ENCODE measurements at regions not wholly inside any gene's neighbourhood (a gene's known extent, or its start where the extent isn't known, plus 50 kb on each side); places are given as distances from the start of the nearest gene placed in this dataset.

GRCh38 chr5:101176605-101177004 is 273.5 kb upstream of the ST8SIA4 start:
- no peak for TF ChIP-seq CTCF (IDR thresholded peaks at IDR 0.05; ENCODE audit: extremely low read depth, insufficient read depth, missing control alignments)
- no peak for DNase-seq (ENCODE audit: low spot score)
- in situ Hi-C loops (cut with MboI; ENCODE audit: low pct_unique_long_range_greater_than_20kb, low sequenced_read_pairs, unreplicated experiment): no loop called here

DNA sequence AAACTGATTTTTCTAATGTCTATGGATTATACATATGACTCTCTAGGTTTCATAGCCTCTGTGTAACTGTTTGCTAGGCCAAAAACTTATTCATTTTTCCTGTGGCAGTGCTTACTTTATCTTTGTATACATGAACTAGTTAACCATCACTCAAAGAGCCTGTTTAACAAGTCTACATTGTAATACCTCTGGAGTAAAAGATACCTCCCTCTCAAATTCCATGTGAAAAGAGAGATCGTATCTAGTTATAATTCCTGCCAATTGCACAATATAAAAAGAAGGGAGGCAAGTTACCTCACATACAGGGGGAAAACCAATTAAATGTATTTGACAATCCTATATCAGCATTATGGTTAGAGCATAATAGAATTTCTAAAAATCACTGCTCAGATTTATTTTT is 271.9 kb upstream of the ST8SIA4 start:
- no peak for TF ChIP-seq CTCF (IDR thresholded peaks at IDR 0.05; ENCODE audit: extremely low read depth, insufficient read depth, missing control alignments)
- no peak for DNase-seq (ENCODE audit: low spot score)
- in situ Hi-C loops (cut with MboI; ENCODE audit: low pct_unique_long_range_greater_than_20kb, low sequenced_read_pairs, unreplicated experiment): no loop called here

DNA sequence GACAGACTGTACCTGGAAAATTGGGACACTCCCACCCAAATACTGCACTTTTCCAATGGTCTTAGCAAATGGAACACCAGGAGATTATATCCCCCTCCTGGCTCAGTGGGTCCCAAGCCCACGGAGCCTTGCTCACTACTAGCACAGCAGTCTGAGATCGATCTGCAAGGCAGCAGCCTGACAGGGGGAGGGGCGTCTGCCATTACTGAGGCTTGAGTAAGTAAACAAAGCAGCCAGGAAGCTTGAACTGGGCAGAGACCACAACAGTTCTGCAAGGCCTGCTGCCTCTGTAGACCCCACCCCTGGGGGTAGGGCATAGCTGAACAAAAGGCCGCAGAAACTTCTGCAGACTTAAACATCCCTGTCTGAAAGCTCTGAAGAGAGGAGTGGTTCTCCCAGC is 260.0 kb upstream of the ST8SIA4 start:
- in situ Hi-C loops (cut with MboI; ENCODE audit: low pct_unique_long_range_greater_than_20kb, low sequenced_read_pairs, unreplicated experiment): no loop called here
- TF ChIP-seq CTCF (IDR thresholded peaks at IDR 0.05; ENCODE audit: extremely low read depth, insufficient read depth, missing control alignments): no peak
- no peak for DNase-seq (ENCODE audit: low spot score)

DNA sequence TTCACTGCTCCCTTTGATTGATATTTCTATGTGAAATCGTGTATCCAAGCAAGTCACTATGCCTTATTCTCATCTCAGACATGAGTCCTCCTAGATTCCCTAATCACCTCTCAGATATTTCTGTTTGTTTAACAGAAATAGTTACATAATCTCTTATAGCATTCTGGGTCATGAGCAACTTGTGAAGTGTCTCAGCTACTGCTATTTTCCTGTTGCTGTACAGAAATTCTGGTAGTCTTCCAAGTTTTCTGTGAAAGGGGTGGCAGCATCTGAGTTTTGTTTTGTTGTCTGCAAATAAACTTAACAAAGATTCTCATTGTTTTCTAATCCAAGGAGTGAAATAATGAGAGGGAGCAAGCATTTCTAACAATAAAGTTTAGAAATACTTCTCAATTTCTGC is 256.9 kb upstream of the ST8SIA4 start:
- in situ Hi-C loops (cut with MboI; ENCODE audit: low pct_unique_long_range_greater_than_20kb, low sequenced_read_pairs, unreplicated experiment): no loop called here
- TF ChIP-seq CTCF (IDR thresholded peaks at IDR 0.05; ENCODE audit: extremely low read depth, insufficient read depth, missing control alignments): no peak
- no peak for DNase-seq (ENCODE audit: low spot score)

DNA sequence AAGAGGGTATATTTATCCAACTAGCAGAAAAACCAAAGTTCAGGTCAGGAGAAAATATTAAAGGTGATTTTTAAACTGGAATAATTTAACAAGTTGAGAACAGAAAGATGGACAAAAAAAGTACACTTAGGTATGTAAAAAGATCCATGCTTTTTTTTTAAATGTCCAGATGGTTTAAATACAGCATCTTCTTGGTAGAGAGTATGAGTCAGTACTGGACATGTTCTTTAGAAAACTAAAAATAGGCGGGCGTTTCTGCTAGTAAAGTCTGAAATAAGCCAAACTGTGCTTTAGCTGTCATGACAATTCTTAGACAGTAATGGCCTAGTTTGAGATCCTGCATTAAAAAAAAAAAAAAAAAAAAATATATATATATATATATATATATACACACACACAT is 255.9 kb upstream of the ST8SIA4 start:
- in situ Hi-C loops (cut with MboI; ENCODE audit: low pct_unique_long_range_greater_than_20kb, low sequenced_read_pairs, unreplicated experiment): no loop called here
- no peak for TF ChIP-seq CTCF (IDR thresholded peaks at IDR 0.05; ENCODE audit: extremely low read depth, insufficient read depth, missing control alignments)
- no peak for DNase-seq (ENCODE audit: low spot score)

DNA sequence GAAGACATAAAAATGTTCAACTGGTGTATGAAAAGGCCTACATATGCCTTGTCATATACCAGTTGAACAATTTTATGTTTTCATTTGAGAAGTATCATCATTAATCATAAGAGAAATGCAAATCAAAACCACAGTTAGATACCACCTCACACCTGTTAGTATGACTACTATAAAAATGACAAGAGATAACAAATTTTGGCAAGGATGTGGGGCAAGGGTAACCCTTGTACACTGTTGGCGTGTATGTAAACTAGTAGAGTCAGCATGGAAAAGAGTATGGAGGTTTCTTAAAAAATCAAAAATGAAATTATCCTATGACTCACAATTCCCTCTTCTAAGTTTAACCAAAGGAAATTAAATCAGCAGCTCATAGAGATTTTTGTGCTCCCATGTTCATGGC is 250.4 kb upstream of the ST8SIA4 start:
- DNase-seq (ENCODE audit: low spot score): no peak
- in situ Hi-C loops (cut with MboI; ENCODE audit: low pct_unique_long_range_greater_than_20kb, low sequenced_read_pairs, unreplicated experiment): no loop called here
- TF ChIP-seq CTCF (IDR thresholded peaks at IDR 0.05; ENCODE audit: extremely low read depth, insufficient read depth, missing control alignments): no peak

DNA sequence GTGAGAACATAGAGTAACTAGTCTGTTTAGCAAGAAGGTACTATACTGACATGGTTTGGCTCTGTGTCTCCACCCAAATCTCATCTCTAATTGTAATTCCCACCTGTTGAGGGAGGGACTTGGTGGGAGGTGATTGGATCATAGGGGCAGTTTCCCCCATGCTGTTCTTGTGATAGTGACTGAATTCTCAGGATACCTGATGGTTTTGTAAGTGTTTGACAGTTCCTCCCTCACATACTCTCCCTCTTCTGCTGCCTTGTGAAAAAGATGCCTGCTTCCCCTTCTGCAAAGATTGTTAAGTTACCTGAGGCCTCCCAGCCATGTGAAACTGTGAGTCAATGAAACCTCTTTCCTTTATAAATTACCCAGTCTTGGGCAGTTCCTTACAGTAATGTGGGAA is 240.4 kb upstream of the ST8SIA4 start:
- TF ChIP-seq CTCF (IDR thresholded peaks at IDR 0.05; ENCODE audit: extremely low read depth, insufficient read depth, missing control alignments): no peak
- in situ Hi-C loops (cut with MboI; ENCODE audit: low pct_unique_long_range_greater_than_20kb, low sequenced_read_pairs, unreplicated experiment): no loop called here
- no peak for DNase-seq (ENCODE audit: low spot score)
